NCI-H2107 treated with DMSO at 0.1 percent for 48 hours (cell line): ENCODE measurements at regions not wholly inside any gene's neighbourhood (a gene's known extent, or its start where the extent isn't known, plus 50 kb on each side); places are given as distances from the start of the nearest gene placed in this dataset.

Source experiments
- DNase-seq: peaks from one replicate; lab custom pipeline; 2025; ENCODE audit not compliant: unreplicated experiment; lab: John Stamatoyannopoulos, UW

- DNase-seq = no peak
Observed at GRCh38 chr13:80413611-80414010, 72.7 kb upstream of the SPRY2 start.

GRCh38 chr13:80408270-80408669 is 67.3 kb upstream of the SPRY2 start:
- DNase-seq = no peak

GRCh38 chr13:80400865-80401426 is 60.0 kb upstream of the SPRY2 start:
- DNase-seq = no peak

- DNase-seq = no peak
Observed at GRCh38 chr13:80400164-80400864, 59.4 kb upstream of the SPRY2 start.

DNA sequence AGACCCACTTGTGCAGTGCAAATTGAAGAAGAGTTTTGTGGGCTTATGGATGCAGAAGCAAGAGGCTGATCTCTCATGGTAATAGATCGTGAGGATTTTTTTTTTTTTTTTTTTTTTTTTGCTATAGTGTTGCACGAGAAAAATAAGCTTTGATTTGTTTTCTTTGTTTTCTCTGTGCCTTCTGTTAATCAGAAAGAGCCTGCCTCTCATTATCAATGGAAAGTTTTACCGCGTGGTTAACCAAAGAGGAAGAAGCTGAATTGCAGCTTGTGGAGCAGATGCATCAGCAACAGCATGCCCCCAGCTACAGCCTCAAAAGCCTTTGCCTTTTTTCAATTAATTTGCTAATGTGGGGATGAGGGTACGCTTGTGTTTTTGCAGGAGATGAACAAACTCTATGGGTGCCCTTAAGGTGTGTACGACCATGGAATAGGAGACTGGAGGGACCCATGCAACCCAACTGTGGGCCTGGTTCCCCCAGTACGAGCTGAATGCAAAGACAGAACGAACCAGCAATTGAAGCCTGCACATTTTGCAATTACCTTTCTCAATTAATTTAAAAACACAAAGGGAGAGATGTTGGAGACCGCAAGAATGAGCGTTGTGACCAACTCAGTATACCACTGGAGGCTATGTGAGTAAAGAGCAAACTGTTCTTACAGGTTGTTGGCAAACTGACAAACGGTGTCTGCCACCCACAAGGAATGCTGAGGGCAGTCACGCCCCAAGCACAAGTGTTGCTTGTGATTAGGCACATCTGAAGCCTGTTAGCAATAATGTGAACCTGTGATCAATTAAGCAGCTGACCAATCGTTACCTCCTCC is 58.6 kb upstream of the SPRY2 start:
- no peak for DNase-seq
